SK-N-SH treated with all-trans-retinoic acid at 6 μM for 48 hours (cell line): ENCODE measurements at regions not wholly inside any gene's neighbourhood (a gene's known extent, or its start where the extent isn't known, plus 50 kb on each side); places are given as distances from the start of the nearest gene placed in this dataset.

ENCODE experiments used
- ATAC-seq: fragments of 200-7000 bp; cut with Tn5 transposase; 3 replicates; pipeline ENCODE4 v1.9.1; 2020; ENCODE audit warnings: mild to moderate bottlenecking, moderate library complexity
- ARNTL ChIP-seq: fragments of 450-650 bp; formaldehyde crosslinking; IDR thresholded peaks from 2 replicates; pipeline ENCODE4 v1.5.0; 2020; ENCODE audit warnings: low read depth, mild to moderate bottlenecking, moderate library complexity, borderline replicate concordance
- CSDC2 ChIP-seq: fragments of 250-450 bp; sonication (Bioruptor Pico); IDR thresholded peaks from 2 replicates; pipeline ENCODE4 v1.5.0; 2020; ENCODE audit warnings: mild to moderate bottlenecking, moderate library complexity
- ESRRG ChIP-seq: fragments of 250-450 bp; sonication (Bioruptor Pico); IDR thresholded peaks from 2 replicates; pipeline ENCODE4 v1.6.1; 2021; ENCODE audit warnings: mild to moderate bottlenecking
- GLIS3 ChIP-seq: fragments of 250-450 bp; sonication (Bioruptor Pico); IDR thresholded peaks from 2 replicates; pipeline ENCODE4 v1.5.0; 2020; ENCODE audit warnings: mild to moderate bottlenecking, moderate library complexity
- ISL1 ChIP-seq: fragments of 250-450 bp; sonication (Bioruptor Pico); IDR thresholded peaks from 2 replicates; pipeline ENCODE4 v2.1.2; 2022; ENCODE audit warnings: mild to moderate bottlenecking, moderate library complexity
- PPARA ChIP-seq: fragments of 250-450 bp; sonication (Bioruptor Pico); IDR thresholded peaks from 2 replicates; pipeline ENCODE4 v1.5.0; 2020; ENCODE audit warnings: mild to moderate bottlenecking, borderline replicate concordance
- RARB ChIP-seq: fragments of 250-450 bp; sonication (Bioruptor Pico); IDR thresholded peaks from 2 replicates; pipeline ENCODE4 v1.8.0; 2021; ENCODE audit warnings: mild to moderate bottlenecking, moderate library complexity
- SNAI2 ChIP-seq: fragments of 250-450 bp; sonication (Bioruptor Pico); IDR thresholded peaks from 2 replicates; pipeline ENCODE4 v1.5.0; 2020; ENCODE audit warnings: mild to moderate bottlenecking, moderate library complexity
- TCF4 ChIP-seq: fragments of 250-450 bp; sonication (Bioruptor Pico); IDR thresholded peaks from 2 replicates; pipeline ENCODE4 v1.8.0; 2021; ENCODE audit warnings: mild to moderate bottlenecking, moderate library complexity, borderline replicate concordance
- TOX ChIP-seq: fragments of 250-450 bp; sonication (Bioruptor Pico); IDR thresholded peaks from 2 replicates; pipeline ENCODE4 v1.8.0; 2021; ENCODE audit warnings: mild to moderate bottlenecking, moderate library complexity, borderline replicate concordance
- ZC3H10 ChIP-seq: fragments of 250-450 bp; sonication (Bioruptor Pico); IDR thresholded peaks from 2 replicates; pipeline ENCODE4 v1.5.1; 2021; ENCODE audit warnings: mild to moderate bottlenecking, moderate library complexity
- ZFP3 ChIP-seq: fragments of 250-450 bp; sonication (Bioruptor Pico); IDR thresholded peaks from 2 replicates; pipeline ENCODE4 v1.5.0; 2020; ENCODE audit warnings: mild to moderate bottlenecking, moderate library complexity
- ZFP30 ChIP-seq: fragments of 450-650 bp; formaldehyde crosslinking; IDR thresholded peaks from 2 replicates; pipeline ENCODE4 v1.5.0; 2022; ENCODE audit warnings: mild to moderate bottlenecking, moderate library complexity
- ZNF70 ChIP-seq: fragments of 450-650 bp; formaldehyde crosslinking; IDR thresholded peaks from 2 replicates; pipeline ENCODE4 v1.5.0; 2020; ENCODE audit warnings: mild to moderate bottlenecking, moderate library complexity
- TF ChIP-seq, protein P1 (sequence below): fragments of 250-450 bp; sonication (Bioruptor Pico); IDR thresholded peaks from 2 replicates; pipeline ENCODE4 v1.5.0; 2020; ENCODE audit warnings: mild to moderate bottlenecking, moderate library complexity
- TF ChIP-seq, protein P2 (sequence below): fragments of 250-450 bp; sonication (Bioruptor Pico); IDR thresholded peaks from 2 replicates; pipeline ENCODE4 v1.8.0; 2020; ENCODE audit warnings: mild to moderate bottlenecking, moderate library complexity, borderline replicate concordance
- TF ChIP-seq, protein P3 (sequence below): fragments of 250-450 bp; sonication (Bioruptor Pico); IDR thresholded peaks from 2 replicates; pipeline ENCODE4 v1.5.1; 2020; ENCODE audit warnings: low read depth, mild to moderate bottlenecking, moderate library complexity
- TF ChIP-seq, protein P4 (sequence below): fragments of 250-450 bp; sonication (Bioruptor Pico); IDR thresholded peaks from 2 replicates; pipeline ENCODE4 v1.8.0; 2021; ENCODE audit warnings: low read depth, mild to moderate bottlenecking, moderate library complexity, borderline replicate concordance
- TF ChIP-seq, protein P5 (sequence below): fragments of 250-450 bp; sonication (Bioruptor Pico); IDR thresholded peaks from 2 replicates; pipeline ENCODE4 v1.5.1; 2021; ENCODE audit warnings: mild to moderate bottlenecking, moderate library complexity

DNA sequence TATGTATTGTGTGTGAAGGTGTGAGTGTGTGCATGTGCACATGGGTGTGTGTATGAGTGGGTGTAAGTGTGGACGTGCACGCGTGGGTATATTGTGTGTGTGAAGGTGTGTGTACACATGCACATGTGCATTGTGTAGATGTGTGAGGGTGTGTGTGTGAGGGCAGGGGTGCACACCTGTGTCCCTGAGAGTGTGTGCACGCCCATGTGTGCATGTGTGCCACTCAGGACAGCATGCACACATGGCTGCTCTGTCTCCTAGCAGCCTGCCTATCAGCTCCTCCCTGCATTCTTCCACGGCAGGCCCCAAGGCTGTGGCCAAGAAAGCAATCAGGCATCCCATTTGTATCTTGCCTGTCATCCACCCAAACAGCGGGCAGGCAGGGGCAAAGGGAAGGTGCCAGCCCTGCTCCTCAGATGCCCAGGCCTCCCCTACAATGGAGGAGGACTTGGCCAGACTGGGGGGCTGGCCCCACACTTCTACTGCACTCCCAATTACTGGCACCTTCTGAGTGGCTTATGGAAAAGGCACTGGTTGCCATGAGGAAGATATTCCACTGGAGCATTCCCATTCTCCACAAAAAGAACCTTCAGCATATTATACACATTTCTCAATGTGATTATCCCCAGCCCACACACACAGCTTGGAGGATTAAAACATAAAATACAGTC is 380.4 kb upstream of the ZMIZ1 start:
- TF ChIP-seq, protein P1, sequence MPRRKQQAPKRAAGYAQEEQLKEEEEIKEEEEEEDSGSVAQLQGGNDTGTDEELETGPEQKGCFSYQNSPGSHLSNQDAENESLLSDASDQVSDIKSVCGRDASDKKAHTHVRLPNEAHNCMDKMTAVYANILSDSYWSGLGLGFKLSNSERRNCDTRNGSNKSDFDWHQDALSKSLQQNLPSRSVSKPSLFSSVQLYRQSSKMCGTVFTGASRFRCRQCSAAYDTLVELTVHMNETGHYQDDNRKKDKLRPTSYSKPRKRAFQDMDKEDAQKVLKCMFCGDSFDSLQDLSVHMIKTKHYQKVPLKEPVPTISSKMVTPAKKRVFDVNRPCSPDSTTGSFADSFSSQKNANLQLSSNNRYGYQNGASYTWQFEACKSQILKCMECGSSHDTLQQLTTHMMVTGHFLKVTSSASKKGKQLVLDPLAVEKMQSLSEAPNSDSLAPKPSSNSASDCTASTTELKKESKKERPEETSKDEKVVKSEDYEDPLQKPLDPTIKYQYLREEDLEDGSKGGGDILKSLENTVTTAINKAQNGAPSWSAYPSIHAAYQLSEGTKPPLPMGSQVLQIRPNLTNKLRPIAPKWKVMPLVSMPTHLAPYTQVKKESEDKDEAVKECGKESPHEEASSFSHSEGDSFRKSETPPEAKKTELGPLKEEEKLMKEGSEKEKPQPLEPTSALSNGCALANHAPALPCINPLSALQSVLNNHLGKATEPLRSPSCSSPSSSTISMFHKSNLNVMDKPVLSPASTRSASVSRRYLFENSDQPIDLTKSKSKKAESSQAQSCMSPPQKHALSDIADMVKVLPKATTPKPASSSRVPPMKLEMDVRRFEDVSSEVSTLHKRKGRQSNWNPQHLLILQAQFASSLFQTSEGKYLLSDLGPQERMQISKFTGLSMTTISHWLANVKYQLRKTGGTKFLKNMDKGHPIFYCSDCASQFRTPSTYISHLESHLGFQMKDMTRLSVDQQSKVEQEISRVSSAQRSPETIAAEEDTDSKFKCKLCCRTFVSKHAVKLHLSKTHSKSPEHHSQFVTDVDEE (CRISPR knock-in tag), result no peak
- TF ChIP-seq SNAI2 (no peak), ARNTL (CRISPR knock-in tag) (no peak), ZNF70 (CRISPR knock-in tag) (no peak), CSDC2 (no peak), ZFP30 (CRISPR knock-in tag) (no peak), TCF4 (no peak), RARB (CRISPR knock-in tag) (no peak), ISL1 (CRISPR knock-in tag) (no peak), ZFP3 (CRISPR knock-in tag) (no peak)
- TF ChIP-seq, protein P2, sequence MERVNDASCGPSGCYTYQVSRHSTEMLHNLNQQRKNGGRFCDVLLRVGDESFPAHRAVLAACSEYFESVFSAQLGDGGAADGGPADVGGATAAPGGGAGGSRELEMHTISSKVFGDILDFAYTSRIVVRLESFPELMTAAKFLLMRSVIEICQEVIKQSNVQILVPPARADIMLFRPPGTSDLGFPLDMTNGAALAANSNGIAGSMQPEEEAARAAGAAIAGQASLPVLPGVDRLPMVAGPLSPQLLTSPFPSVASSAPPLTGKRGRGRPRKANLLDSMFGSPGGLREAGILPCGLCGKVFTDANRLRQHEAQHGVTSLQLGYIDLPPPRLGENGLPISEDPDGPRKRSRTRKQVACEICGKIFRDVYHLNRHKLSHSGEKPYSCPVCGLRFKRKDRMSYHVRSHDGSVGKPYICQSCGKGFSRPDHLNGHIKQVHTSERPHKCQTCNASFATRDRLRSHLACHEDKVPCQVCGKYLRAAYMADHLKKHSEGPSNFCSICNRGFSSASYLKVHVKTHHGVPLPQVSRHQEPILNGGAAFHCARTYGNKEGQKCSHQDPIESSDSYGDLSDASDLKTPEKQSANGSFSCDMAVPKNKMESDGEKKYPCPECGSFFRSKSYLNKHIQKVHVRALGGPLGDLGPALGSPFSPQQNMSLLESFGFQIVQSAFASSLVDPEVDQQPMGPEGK (CRISPR knock-in tag), result no peak
- TF ChIP-seq, protein P3, sequence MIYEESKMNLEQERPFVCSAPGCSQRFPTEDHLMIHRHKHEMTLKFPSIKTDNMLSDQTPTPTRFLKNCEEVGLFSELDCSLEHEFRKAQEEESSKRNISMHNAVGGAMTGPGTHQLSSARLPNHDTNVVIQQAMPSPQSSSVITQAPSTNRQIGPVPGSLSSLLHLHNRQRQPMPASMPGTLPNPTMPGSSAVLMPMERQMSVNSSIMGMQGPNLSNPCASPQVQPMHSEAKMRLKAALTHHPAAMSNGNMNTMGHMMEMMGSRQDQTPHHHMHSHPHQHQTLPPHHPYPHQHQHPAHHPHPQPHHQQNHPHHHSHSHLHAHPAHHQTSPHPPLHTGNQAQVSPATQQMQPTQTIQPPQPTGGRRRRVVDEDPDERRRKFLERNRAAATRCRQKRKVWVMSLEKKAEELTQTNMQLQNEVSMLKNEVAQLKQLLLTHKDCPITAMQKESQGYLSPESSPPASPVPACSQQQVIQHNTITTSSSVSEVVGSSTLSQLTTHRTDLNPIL, result no peak
- TF ChIP-seq, protein P4, sequence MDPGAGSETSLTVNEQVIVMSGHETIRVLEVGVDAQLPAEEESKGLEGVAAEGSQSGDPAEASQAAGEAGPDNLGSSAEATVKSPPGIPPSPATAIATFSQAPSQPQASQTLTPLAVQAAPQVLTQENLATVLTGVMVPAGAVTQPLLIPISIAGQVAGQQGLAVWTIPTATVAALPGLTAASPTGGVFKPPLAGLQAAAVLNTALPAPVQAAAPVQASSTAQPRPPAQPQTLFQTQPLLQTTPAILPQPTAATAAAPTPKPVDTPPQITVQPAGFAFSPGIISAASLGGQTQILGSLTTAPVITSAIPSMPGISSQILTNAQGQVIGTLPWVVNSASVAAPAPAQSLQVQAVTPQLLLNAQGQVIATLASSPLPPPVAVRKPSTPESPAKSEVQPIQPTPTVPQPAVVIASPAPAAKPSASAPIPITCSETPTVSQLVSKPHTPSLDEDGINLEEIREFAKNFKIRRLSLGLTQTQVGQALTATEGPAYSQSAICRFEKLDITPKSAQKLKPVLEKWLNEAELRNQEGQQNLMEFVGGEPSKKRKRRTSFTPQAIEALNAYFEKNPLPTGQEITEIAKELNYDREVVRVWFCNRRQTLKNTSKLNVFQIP (CRISPR knock-in tag), result no peak
- peak; percentile 65 for ATAC-seq

DNA sequence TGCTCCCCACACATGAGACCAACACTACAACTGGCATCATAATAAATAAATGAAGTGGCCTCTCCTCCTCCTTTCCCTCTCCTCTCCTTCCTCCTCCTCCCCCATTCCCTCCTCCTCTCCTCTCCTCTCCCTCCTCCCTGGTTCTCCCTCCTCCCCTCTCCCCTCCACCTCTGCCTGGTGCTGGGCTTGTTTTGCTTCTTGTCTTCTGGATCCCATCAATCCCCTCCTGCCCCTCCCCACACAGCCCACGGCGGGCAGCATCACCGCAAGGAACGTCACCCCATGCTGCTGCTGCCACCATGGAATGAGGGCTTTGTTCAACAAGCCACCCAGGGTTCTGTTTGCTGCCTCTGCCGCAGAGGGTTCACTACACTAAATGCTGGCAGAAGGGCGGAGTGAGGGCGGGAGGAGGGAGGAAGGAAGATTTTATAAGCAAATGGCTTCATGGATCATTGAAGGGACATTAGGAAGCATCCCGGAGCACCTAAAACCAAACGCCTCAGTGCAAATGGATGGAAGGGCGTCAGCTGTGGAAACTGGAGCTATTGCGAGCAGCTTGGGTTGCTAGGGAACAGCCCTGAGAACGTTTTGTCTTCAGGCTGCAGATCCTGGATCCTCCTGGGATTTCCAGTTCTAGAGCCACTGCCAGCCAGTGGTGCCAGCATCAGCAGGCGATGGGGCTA is 379.7 kb upstream of the ZMIZ1 start:
- TF ChIP-seq, protein P3, result no peak
- TF ChIP-seq ZFP3 (CRISPR knock-in tag) (no peak), TOX (no peak), SNAI2 (no peak), ESRRG (no peak), RARB (CRISPR knock-in tag) (no peak), PPARA (no peak), ZC3H10 (CRISPR knock-in tag) (no peak), ZNF70 (CRISPR knock-in tag) (no peak), GLIS3 (CRISPR knock-in tag) (no peak), TCF4 (no peak)
- TF ChIP-seq, protein P5, sequence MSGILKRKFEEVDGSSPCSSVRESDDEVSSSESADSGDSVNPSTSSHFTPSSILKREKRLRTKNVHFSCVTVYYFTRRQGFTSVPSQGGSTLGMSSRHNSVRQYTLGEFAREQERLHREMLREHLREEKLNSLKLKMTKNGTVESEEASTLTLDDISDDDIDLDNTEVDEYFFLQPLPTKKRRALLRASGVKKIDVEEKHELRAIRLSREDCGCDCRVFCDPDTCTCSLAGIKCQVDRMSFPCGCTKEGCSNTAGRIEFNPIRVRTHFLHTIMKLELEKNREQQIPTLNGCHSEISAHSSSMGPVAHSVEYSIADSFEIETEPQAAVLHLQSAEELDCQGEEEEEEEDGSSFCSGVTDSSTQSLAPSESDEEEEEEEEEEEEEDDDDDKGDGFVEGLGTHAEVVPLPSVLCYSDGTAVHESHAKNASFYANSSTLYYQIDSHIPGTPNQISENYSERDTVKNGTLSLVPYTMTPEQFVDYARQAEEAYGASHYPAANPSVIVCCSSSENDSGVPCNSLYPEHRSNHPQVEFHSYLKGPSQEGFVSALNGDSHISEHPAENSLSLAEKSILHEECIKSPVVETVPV (CRISPR knock-in tag), result no peak
- TF ChIP-seq, protein P4 (CRISPR knock-in tag), result no peak
- TF ChIP-seq, all 23 proteins: peak for 0
- peak; percentile 15; the same call in 2 of the 3 replicates for ATAC-seq
